Liver (tissue), 8 donors: ENCODE measurements at regions not wholly inside any gene's neighbourhood (a gene's known extent, or its start where the extent isn't known, plus 50 kb on each side); places are given as distances from the start of the nearest gene placed in this dataset.

Experiments
- DNase-seq: peaks from one replicate; pipeline ENCODE4 v3.0.0-alpha.2; 2017; ENCODE audit warnings: low spot score
- H3K27ac ChIP-seq, 2 donors: one replicate each; pipeline ENCODE4 v1.7.0; 2013; ENCODE audit warnings: inconsistent platforms in 2 of 2, low read length in 2 of 2, control low read depth in 1 of 2, low read depth in 1 of 2, mild to moderate bottlenecking in 1 of 2
- H3K27me3 ChIP-seq, 4 donors: one replicate each; pipeline versions ENCODE4 v1.6.1 to v1.7.0; 2013; ENCODE audit warnings: low read length in 3 of 4, inconsistent platforms in 1 of 4, mild to moderate bottlenecking in 1 of 4, moderate library complexity in 1 of 4; ENCODE audit not compliant: control insufficient read depth in 4 of 4, insufficient read depth in 4 of 4
- H3K36me3 ChIP-seq, 4 donors: one replicate each; pipeline versions ENCODE4 v1.6.1 to v1.7.0; 2013; ENCODE audit warnings: low read length in 3 of 4, mild to moderate bottlenecking in 3 of 4, low read depth in 1 of 4, moderate library complexity in 1 of 4; ENCODE audit not compliant: control insufficient read depth in 4 of 4, insufficient read depth in 3 of 4
- H3K4me1 ChIP-seq, 4 donors: one replicate each; pipeline versions ENCODE4 v1.6.1 to v1.7.0; 2013; ENCODE audit warnings: low read length in 3 of 4, mild to moderate bottlenecking in 3 of 4, moderate library complexity in 1 of 4; ENCODE audit not compliant: control insufficient read depth in 4 of 4, insufficient read depth in 4 of 4
- H3K4me3 ChIP-seq, 3 donors: one replicate each; pipeline versions ENCODE4 v1.6.1 to v1.7.0; 2013; ENCODE audit warnings: low read length in 3 of 3, control low read depth in 1 of 3, low read depth in 1 of 3, mild to moderate bottlenecking in 1 of 3
- H3K9ac ChIP-seq, 2 donors: one replicate each; pipeline ENCODE4 v1.7.0; 2013; ENCODE audit warnings: low read length in 2 of 2, mild to moderate bottlenecking in 2 of 2, moderate library complexity in 2 of 2, control low read depth in 1 of 2, low read depth in 1 of 2
- H3K9me3 ChIP-seq, 4 donors: one replicate each; pipeline versions ENCODE4 v1.6.1 to v1.7.0; 2013; ENCODE audit warnings: low read length in 3 of 4; ENCODE audit not compliant: control insufficient read depth in 4 of 4
- ATF3 ChIP-seq: IDR thresholded peaks from 2 replicates; pipeline ENCODE4 v1.6.1; 2016; ENCODE audit warnings: antibody characterized with exemption
- CTCF ChIP-seq: fragments of 150-350 bp; IDR thresholded peaks from 2 replicates; pipeline ENCODE4 v1.5.1; 2017; ENCODE audit warnings: improper control_type of control experiment, low read depth, low read length; ENCODE audit not compliant: missing input control
- EGR1 ChIP-seq, 2 donors: IDR thresholded peaks; 2 replicates each; pipeline ENCODE4 v1.6.1; 2016 to 2018; ENCODE audit warnings: antibody characterized with exemption in 2 of 2, low read depth in 2 of 2
- FOXA1 ChIP-seq: IDR thresholded peaks from 2 replicates; pipeline ENCODE4 v1.6.1; 2016; ENCODE audit warnings: antibody characterized with exemption
- FOXA2 ChIP-seq: IDR thresholded peaks from 2 replicates; pipeline ENCODE4 v1.6.1; 2016; ENCODE audit warnings: antibody characterized with exemption
- GABPA ChIP-seq, 2 donors: IDR thresholded peaks in 1 of 2; conservative IDR thresholded peaks in 1 of 2; 2 replicates each; pipeline ENCODE4 v1.6.1; 2016; ENCODE audit warnings: antibody characterized with exemption in 2 of 2, mild to moderate bottlenecking in 1 of 2, moderate library complexity in 1 of 2
- HNF4A ChIP-seq, 2 donors: conservative IDR thresholded peaks; 2 replicates each; pipeline ENCODE4 v1.6.1; 2016; ENCODE audit warnings: antibody characterized with exemption in 2 of 2, mild to moderate bottlenecking in 2 of 2
- HNF4G ChIP-seq: IDR thresholded peaks from 2 replicates; pipeline ENCODE4 v1.6.1; 2016; ENCODE audit warnings: antibody characterized with exemption
- JUND ChIP-seq, 2 donors: IDR thresholded peaks; 2 replicates each; pipeline ENCODE4 v1.6.1; 2016; ENCODE audit warnings: antibody characterized with exemption in 2 of 2
- MAX ChIP-seq: IDR thresholded peaks from 2 replicates; pipeline ENCODE4 v1.6.1; 2016; ENCODE audit warnings: antibody characterized with exemption
- NR2F2 ChIP-seq: IDR thresholded peaks from 2 replicates; pipeline ENCODE4 v1.6.1; 2016; ENCODE audit warnings: antibody characterized with exemption
- RAD21 ChIP-seq, 2 donors: IDR thresholded peaks; 2 replicates each; pipeline ENCODE4 v1.6.1; 2016; ENCODE audit warnings: antibody characterized with exemption in 2 of 2, mild to moderate bottlenecking in 2 of 2
- REST ChIP-seq: IDR thresholded peaks from 2 replicates; pipeline ENCODE4 v1.6.1; 2016; ENCODE audit warnings: antibody characterized with exemption, mild to moderate bottlenecking
- SP1 ChIP-seq: IDR thresholded peaks from 2 replicates; pipeline ENCODE4 v1.6.1; 2018; ENCODE audit warnings: antibody characterized with exemption, mild to moderate bottlenecking
- TAF1 ChIP-seq: conservative IDR thresholded peaks from 2 replicates; pipeline ENCODE4 v1.6.1; 2016; ENCODE audit warnings: antibody characterized with exemption, mild to moderate bottlenecking
- YY1 ChIP-seq: IDR thresholded peaks from 2 replicates; pipeline ENCODE4 v1.6.1; 2016; ENCODE audit warnings: antibody characterized with exemption, mild to moderate bottlenecking
- ZBTB33 ChIP-seq: IDR thresholded peaks from 2 replicates; pipeline ENCODE4 v1.6.1; 2016; ENCODE audit warnings: antibody characterized with exemption
- WGBS: extraction: QIAGEN DNeasy Blood & Tissue Kit; methylation state at CpG from one replicate; pipeline ENCODE4 v1.1.7; 2013; 5-methylcytosine and 5-hydroxymethylcytosine counted together
- donor health status: healthy.
- donor health status: healthy.
- donor health status: healthy.
- donor health status: healthy.
- donor health status: healthy.

GRCh38 chr16:85377388-85378144, 235.6 kb upstream of the GSE1 start:
- H3K4me3 ChIP-seq, result no peak overlapping the region
- no peak overlapping the region for H3K9ac ChIP-seq
- H3K4me1 ChIP-seq, result peaks cover 11 to 18% (median 14%) of the 10 kb centered on the region in 4 donors
- H3K9me3 ChIP-seq, result no peaks in the 10 kb centered on the region
- peak; percentile 71 for DNase-seq
- no peaks in the 10 kb centered on the region for H3K27me3 ChIP-seq
- H3K36me3 ChIP-seq, result no peaks in the 10 kb centered on the region
- WGBS, result 71% methylated on average over 16 of the region's 16 CpGs
- TF ChIP-seq YY1, result no peak
- no peak for TF ChIP-seq FOXA1
- no peak for TF ChIP-seq SP1
- no peak for TF ChIP-seq NR2F2
- no peak for TF ChIP-seq MAX
- TF ChIP-seq TAF1, result no peak
- no peak for TF ChIP-seq ATF3
- TF ChIP-seq JUND (IDR thresholded peaks at IDR 0.05), result no peak
- no peak for TF ChIP-seq ZBTB33
- H3K27ac ChIP-seq, result no peak overlapping the region

- DNase-seq, result no peak
- H3K4me3 ChIP-seq, result no peak overlapping the region
- H3K9me3 ChIP-seq, result no peaks in the 10 kb centered on the region
- H3K27ac ChIP-seq, result no peak overlapping the region
- H3K4me1 ChIP-seq, result peaks cover 11 to 18% (median 12%) of the 10 kb centered on the region in 4 donors
- TF ChIP-seq CTCF (no peak), YY1 (no peak), RAD21 (IDR thresholded peaks at IDR 0.05) (no peak), FOXA2 (no peak), REST (no peak), JUND (IDR thresholded peaks at IDR 0.05) (no peak), NR2F2 (no peak), HNF4G (no peak), MAX (no peak), EGR1 (IDR thresholded peaks at IDR 0.05; ENCODE audit: low read depth in 2 of 2) (no peak), ZBTB33 (no peak), HNF4A (conservative IDR thresholded peaks at IDR 0.05) (no peak), TAF1 (no peak), GABPA (IDR thresholded peaks at IDR 0.05 in 1 of 2, conservative IDR thresholded peaks at IDR 0.05 in 1 of 2) (no peak), ATF3 (no peak), SP1 (no peak)
- 88% methylated on average over 16 of the region's 16 CpGs for WGBS
- no peak overlapping the region for H3K9ac ChIP-seq
- H3K27me3 ChIP-seq, result no peaks in the 10 kb centered on the region
- H3K36me3 ChIP-seq, result no peaks in the 10 kb centered on the region
Observed at GRCh38 chr16:85378145-85379040, 234.7 kb upstream of the GSE1 start.
